ENCODE measurements at regions not wholly inside any gene's neighbourhood (a gene's known extent, or its start where the extent isn't known, plus 50 kb on each side); places are given as distances from the start of the nearest gene placed in this dataset.

- TF ChIP-seq CTCF (optimal IDR thresholded peaks at IDR 0.05 in 1 of 3, IDR thresholded peaks at IDR 0.05 in 1 of 3, conservative IDR thresholded peaks at IDR 0.05 in 1 of 3; ENCODE audit: extremely low read depth in 1 of 3, insufficient read depth in 2 of 3, low read length in 3 of 3): peak in 1 of 3 experiments; percentile 8
- TF ChIP-seq EZH2 (IDR thresholded peaks at IDR 0.05; ENCODE audit: low read length): no peak
These were observed 76.0 kb upstream of the WNT7B start for GRCh38 chr22:46052801-46053562.
